Dendritic cell treated with granulocyte-macrophage colony-stimulating factor and Interleukin-4, amounts not matched to agents 40 ng/mL and 50 ng/mL, for 4 days (primary cell): ENCODE measurements at regions not wholly inside any gene's neighbourhood (a gene's known extent, or its start where the extent isn't known, plus 50 kb on each side); places are given as distances from the start of the nearest gene placed in this dataset.
"Not testable (repeated sequence)": the region's sequence is repeated elsewhere in the genome, so short reads cannot be mapped to it uniquely, and the experiment has no call there.

ENCODE experiments used
- H3K27ac Mint-ChIP-seq: one replicate; pipeline ENCODE4 v1.8.0; 2022; ENCODE audit warnings: mild to moderate bottlenecking, mixed read lengths
- H3K27me3 Mint-ChIP-seq: one replicate; pipeline ENCODE4 v1.8.0; 2022; ENCODE audit warnings: mild to moderate bottlenecking, mixed read lengths
- H3K36me3 Mint-ChIP-seq: one replicate; pipeline ENCODE4 v1.8.0; 2022; ENCODE audit warnings: low read depth, mixed read lengths
- H3K4me1 Mint-ChIP-seq: one replicate; pipeline ENCODE4 v1.8.0; 2022; ENCODE audit warnings: low read depth, mixed read lengths
- H3K4me3 Mint-ChIP-seq: one replicate; pipeline ENCODE4 v1.8.0; 2022; ENCODE audit warnings: mild to moderate bottlenecking, moderate library complexity, mixed read lengths
- H3K9me3 Mint-ChIP-seq: one replicate; pipeline ENCODE4 v1.8.0; 2022; ENCODE audit warnings: mixed read lengths
- intact Hi-C: fragments of 100-400 bp; cut with micrococcal nuclease; formaldehyde crosslinking; loops from one replicate; pipeline ENCODE4 v1.15.0; 2022

DNA sequence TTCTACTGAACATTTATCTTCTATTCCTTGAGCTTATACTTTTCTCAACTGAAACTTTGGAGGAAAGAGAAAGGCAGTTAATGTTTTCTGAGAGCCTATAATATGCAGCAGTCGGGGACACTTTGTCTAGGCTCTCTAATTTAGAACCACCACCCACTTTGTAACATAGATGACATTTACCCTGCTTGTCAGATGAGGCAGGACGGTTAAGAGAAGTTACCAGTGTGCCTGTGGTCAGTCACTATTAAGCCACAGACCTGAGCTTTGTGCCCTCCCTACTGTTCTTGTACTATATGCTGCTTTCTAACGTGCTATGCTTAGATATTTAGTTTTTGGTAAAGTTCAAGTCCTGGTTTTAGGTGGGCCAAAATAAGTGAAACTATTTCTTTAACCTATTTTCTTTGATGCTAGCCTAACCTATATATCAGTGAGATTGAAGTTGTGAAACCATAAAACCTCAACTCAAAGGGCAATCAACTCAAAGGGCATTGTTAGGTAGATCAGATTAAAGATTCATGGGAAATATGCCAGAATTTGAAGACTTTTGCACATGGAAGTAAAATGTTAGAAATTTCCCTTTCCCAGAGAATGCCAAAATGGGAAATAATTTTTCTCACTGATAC is 156.5 kb upstream of the AGR3 start:
- Mint-ChIP-seq H3K9me3 (no peaks in the 10 kb centered on the region), H3K4me1 (peaks cover 38% of the 10 kb centered on the region), H3K27ac (no peak overlapping the region), H3K36me3 (no peaks in the 10 kb centered on the region), H3K4me3 (no peak overlapping the region), H3K27me3 (no peaks in the 10 kb centered on the region)
- intact Hi-C loops: no loop called here

DNA sequence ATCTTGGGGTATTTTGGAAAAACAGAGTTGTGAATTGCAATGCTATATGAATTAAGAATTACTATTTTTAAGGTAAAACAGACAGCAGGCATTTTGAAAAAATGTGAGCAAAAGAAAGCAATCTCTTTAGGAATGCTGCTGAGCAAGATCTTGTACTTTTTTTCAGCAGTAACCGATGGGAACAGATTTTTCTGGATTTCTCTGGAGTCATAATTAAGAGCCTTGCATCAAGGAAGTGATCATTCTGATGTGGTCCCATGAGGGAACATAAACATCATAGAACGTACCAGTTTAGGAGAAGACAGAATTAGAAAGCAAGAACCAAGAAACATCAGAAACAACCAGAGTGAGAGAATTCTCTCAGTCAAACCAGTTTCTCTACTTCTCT is 157.0 kb upstream of the AGR3 start:
- Mint-ChIP-seq H3K27me3 (no peaks in the 10 kb centered on the region), H3K9me3 (no peaks in the 10 kb centered on the region), H3K4me1 (peaks cover 43% of the 10 kb centered on the region), H3K27ac (no peak overlapping the region), H3K4me3 (no peak overlapping the region), H3K36me3 (no peaks in the 10 kb centered on the region)
- intact Hi-C loops: no loop called here

DNA sequence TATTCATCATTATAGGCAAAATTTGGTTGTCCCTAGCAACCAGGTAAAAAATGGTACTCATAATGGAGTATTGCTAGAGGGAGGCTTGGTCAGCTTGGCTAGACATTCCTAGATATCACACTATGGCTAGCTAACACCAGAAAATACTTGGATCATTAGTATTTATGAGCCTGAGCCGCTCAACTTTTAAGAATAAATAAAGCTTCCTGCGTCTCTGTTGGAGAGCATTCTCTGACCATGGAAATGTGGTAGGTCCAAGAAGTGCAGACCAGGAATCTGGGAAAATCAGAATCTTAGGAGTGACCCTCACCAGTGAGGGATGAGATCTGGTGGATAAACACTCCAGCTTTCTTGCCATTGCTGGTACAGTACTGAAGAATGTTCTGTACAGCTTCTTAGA is 157.6 kb upstream of the AGR3 start:
- Mint-ChIP-seq H3K27me3 (no peaks in the 10 kb centered on the region), H3K9me3 (no peaks in the 10 kb centered on the region), H3K4me3 (no peak overlapping the region), H3K27ac (no peak overlapping the region), H3K4me1 (peaks cover 48% of the 10 kb centered on the region), H3K36me3 (no peaks in the 10 kb centered on the region)
- intact Hi-C loops: no loop called here

DNA sequence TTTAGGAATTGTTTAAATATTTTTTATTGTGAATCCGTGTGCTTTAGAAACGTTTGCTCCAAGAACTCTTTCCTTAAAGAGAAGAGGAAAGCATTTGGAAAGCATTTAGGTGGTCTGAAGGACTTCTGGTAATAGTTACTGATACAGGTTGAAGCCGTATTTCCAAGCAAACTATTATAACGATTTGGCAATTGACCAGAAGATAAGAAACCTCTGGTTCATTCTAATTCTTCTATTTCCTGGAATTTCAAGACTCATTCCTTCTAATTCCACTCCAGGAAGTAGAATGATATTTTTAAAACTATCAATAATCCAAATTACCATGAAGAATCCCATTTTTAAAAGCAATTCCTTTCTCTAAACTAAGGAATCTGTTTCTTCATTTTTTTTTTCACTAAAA is 158.9 kb upstream of the AGR3 start:
- no peak overlapping the region for H3K4me3 Mint-ChIP-seq
- peaks cover 59% of the 10 kb centered on the region for H3K4me1 Mint-ChIP-seq
- H3K36me3 Mint-ChIP-seq: no peaks in the 10 kb centered on the region
- intact Hi-C loops: no loop called here
- H3K27me3 Mint-ChIP-seq: no peaks in the 10 kb centered on the region
- H3K27ac Mint-ChIP-seq: peak overlapping the region; percentile 62
- H3K9me3 Mint-ChIP-seq: no peaks in the 10 kb centered on the region

DNA sequence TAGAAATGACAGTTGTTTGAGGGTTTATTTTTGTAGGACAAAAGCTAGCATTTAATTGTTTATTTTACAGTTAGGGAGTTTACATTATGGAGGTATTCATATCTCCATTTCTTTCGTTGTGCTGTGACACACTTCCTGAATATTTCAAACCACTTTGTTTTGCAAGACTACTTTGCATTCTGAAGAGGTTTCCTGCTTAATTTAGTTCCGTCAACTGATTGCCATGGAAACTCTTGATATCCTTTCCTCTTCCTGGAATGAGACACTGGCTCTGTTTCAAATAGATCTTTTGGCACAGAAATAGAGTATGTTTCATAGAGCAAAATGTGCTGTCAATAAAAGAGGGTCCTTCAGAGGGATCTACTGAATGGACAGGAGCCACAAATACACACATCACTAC is 159.5 kb upstream of the AGR3 start:
- intact Hi-C loops: no loop called here
- Mint-ChIP-seq H3K36me3 (no peaks in the 10 kb centered on the region), H3K9me3 (no peaks in the 10 kb centered on the region), H3K27ac (peak overlapping the region; percentile 62), H3K4me1 (peaks cover 59% of the 10 kb centered on the region), H3K27me3 (no peaks in the 10 kb centered on the region), H3K4me3 (no peak overlapping the region)

DNA sequence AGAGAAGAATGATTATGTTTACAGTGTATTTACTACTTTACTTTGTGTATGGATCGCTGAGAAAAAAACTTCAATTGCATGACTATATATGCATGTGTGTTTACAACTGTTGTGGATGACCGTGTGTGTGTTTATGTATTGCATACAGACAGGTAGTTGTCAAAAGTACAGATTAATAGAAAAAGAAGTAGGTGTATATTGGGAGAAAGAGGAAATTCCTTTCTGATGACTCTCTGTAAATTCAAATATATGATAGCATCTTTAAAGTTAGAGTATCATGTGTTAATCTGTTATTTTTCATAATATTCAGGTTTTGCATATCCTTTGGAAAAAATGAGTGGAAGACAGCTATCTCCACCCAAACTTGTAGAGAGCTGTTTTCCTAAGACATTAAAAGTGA is 160.4 kb upstream of the AGR3 start:
- Mint-ChIP-seq H3K9me3 (no peaks in the 10 kb centered on the region), H3K27me3 (no peaks in the 10 kb centered on the region), H3K4me3 (no peak overlapping the region), H3K36me3 (no peaks in the 10 kb centered on the region), H3K27ac (no peak overlapping the region), H3K4me1 (peaks cover 59% of the 10 kb centered on the region)
- intact Hi-C loops: no loop called here

DNA sequence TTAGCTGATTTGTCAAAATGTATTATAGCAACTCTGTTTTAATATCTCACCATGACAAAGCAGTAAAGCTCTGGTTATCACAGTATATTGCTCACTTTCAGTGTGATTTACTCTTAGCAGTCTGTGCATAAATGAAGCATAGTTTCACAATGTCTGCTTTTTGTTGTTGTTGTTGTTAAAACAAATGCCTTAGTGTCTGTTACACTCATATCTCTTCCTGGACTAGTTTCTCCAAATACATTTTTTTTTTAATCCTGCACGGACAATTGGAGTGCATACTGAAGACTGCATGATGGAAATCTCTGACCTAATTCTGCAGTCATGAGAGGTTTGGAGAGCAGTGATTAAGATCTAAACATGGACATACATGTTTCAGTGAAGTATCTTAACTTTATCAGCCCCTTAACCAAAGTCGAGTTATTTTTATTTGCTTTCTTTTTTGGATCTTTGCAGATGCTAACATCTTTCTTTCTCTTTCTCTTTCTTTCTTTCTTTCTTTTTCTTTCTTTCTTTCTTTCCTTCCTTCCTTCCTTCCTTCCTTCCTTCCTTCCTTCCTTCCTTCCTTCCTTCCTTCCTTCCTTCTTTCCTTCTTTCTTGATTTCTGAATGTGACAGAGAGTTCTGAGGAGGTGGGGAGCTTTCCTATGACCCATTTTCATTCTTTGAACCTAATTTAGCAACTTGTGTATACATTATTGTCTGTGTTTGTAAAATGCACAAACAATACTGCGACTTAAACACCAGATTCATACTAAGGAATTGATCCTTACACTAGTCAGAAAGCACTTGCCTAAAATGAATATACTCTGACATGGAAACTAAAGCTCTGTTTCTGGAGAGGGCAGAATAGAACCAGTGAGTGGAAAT is 161.5 kb upstream of the AGR3 start:
- peak overlapping the region; percentile 72 for H3K27ac Mint-ChIP-seq
- peaks cover 54% of the 10 kb centered on the region for H3K4me1 Mint-ChIP-seq
- H3K36me3 Mint-ChIP-seq: no peaks in the 10 kb centered on the region
- H3K9me3 Mint-ChIP-seq: no peaks in the 10 kb centered on the region
- no peak overlapping the region for H3K4me3 Mint-ChIP-seq
- no peaks in the 10 kb centered on the region for H3K27me3 Mint-ChIP-seq
- intact Hi-C loops: no loop called here

DNA sequence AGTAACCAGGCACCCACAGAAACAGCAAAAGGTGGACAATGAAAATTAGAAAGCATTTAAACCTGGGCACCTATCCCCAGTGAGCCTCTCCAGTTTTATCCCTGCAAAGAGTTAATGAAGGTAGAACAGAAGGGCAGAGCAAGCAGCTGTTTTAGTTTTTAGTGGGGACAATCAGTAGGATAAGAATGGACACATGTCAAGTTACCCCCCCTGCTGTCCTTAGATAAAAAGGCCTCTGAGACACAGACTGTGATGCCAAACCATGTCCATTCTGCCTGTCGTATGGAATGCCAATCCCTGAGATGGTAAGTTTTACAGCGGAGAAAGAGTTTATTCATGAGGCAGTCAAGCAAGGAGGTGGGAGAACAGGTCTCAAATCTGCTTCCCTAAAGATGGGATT is 162.6 kb upstream of the AGR3 start:
- intact Hi-C loops: no loop called here
- Mint-ChIP-seq H3K27me3 (no peaks in the 10 kb centered on the region), H3K4me3 (no peak overlapping the region), H3K9me3 (no peaks in the 10 kb centered on the region), H3K27ac (peak overlapping the region; percentile 48), H3K4me1 (peaks cover 47% of the 10 kb centered on the region), H3K36me3 (no peaks in the 10 kb centered on the region)

DNA sequence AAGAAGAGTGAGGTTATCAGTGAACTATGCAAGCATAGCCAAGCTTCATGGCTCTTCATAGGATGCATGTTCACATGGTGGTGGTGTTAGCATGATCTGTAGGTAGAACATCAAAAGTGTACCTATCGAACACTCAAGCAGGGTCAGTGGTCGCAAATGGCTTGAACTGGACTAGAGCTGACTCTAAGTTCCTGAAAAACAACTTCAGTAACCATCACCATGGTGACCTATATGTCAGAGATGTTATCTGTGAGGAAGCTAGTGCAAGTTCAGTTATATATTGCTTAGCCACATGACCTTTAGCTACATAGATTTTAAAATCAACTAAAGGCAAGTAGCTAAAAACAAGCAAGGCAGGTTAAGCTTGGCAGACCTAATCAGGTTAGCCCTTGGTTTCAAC is 163.1 kb upstream of the AGR3 start:
- intact Hi-C loops: no loop called here
- Mint-ChIP-seq H3K36me3 (no peaks in the 10 kb centered on the region), H3K27ac (peak overlapping the region; percentile 48), H3K27me3 (no peaks in the 10 kb centered on the region), H3K9me3 (no peaks in the 10 kb centered on the region), H3K4me1 (peaks cover 42% of the 10 kb centered on the region), H3K4me3 (no peak overlapping the region)

DNA sequence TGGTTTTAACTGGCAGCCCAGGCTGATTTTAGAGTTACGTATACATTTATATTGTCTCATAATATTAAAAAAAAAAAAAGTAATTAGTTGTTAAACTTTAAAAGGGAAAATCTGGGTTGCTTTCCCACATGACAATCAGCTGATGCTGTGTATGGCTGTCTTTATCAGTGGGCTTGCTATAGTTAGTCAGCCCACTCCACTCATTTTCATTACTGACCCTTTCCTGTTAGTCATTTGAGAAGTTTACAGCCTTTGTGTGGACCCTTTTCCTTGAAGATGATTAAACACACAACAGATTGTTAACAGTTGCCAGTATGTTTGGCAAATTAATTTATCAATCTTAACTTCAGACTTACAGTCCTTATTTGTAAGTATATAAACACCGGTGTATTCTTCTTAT is 164.5 kb upstream of the AGR3 start:
- H3K4me1 Mint-ChIP-seq: peaks cover 35% of the 10 kb centered on the region
- no peaks in the 10 kb centered on the region for H3K36me3 Mint-ChIP-seq
- no peaks in the 10 kb centered on the region for H3K9me3 Mint-ChIP-seq
- no peaks in the 10 kb centered on the region for H3K27me3 Mint-ChIP-seq
- intact Hi-C loops: no loop called here
- no peak overlapping the region for H3K4me3 Mint-ChIP-seq
- no peak overlapping the region for H3K27ac Mint-ChIP-seq

DNA sequence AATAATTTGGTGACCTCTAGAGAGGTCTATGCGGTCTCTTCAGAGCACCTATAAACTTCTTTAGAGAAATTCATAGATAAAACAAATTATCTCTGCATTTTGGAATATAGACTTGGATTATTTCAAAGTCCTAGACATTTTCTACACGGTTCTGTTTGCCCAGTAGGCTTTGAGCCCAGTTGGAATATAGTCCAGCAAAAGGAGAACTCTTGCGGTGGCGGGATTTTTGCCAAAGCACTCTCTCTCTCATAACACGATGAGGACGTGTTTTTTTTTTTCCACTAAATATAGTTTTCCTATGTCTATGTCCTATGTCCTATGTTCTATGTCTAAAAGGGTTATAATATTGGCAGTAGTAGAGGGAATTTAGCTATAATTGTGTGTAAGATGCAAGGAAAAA is 164.9 kb upstream of the AGR3 start:
- Mint-ChIP-seq H3K36me3 (no peaks in the 10 kb centered on the region), H3K4me1 (peaks cover 31% of the 10 kb centered on the region), H3K9me3 (no peaks in the 10 kb centered on the region), H3K27me3 (no peaks in the 10 kb centered on the region), H3K27ac (no peak overlapping the region), H3K4me3 (no peak overlapping the region)
- intact Hi-C loops: no loop called here

DNA sequence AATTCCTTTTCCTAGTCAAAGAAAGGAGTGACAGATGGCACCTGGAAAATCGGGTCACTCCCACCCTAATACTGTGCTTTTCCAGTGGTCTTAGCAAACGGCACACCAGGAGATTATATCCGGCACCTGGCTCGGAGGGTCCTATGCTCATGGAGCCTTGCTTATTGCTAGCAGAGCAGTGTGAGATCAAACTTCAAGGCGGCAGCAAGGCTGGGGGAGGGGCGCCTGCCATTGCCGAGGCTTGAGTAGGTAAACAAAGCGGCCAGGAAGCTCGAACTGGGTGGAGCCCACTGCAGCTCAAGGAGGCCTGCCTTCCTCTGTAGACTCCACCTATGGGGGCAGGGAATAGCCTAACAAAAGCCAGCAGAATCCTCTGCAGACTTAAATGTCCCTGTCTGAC is 171.4 kb upstream of the AGR3 start:
- H3K4me1 Mint-ChIP-seq: peaks cover 14% of the 10 kb centered on the region
- intact Hi-C loops, H3K36me3 Mint-ChIP-seq, H3K9me3 Mint-ChIP-seq, H3K4me3 Mint-ChIP-seq, H3K27ac Mint-ChIP-seq, H3K27me3 Mint-ChIP-seq: not testable (repeated sequence)

DNA sequence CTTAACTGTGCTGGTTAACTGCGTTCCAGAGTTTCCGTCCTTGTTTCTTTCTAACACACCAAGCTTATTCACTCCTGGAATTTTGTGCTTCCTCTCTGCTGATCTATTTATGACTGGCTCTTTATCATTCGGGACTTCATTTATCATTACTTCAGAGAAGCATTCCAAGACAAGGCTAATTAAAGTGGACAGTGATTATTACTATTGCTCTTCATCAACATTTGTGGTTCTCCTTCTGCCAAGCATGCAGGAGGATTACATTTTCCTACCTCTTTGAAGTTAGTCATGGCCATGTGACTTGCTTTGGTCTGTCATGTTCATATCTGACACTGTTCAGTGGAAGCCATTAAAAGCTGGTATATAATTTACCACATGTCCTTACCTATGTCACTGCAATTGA is 172.4 kb upstream of the AGR3 start:
- Mint-ChIP-seq H3K36me3 (no peaks in the 10 kb centered on the region), H3K27ac (no peak overlapping the region), H3K9me3 (no peaks in the 10 kb centered on the region), H3K27me3 (no peaks in the 10 kb centered on the region), H3K4me1 (peaks cover 20% of the 10 kb centered on the region), H3K4me3 (no peak overlapping the region)
- intact Hi-C loops: no loop called here

DNA sequence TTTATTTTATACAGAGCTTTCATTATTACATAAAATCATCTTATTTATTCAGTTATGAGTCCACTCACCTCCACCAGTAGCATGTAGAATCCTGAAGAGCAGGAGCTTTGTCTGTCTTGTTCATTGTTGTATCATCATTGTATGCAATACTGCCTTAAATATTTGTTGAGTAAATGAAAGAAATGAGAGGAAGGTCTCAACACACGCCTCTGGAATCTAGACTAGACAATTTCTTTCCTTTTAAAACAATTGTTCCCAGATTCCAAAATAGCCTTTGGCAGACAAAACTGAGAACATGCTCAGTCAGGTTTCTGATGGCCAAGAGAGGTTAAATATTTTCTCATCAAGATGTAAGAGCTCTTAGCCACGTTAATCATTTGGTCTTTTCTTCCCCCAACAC is 173.1 kb upstream of the AGR3 start:
- no peak overlapping the region for H3K4me3 Mint-ChIP-seq
- no peaks in the 10 kb centered on the region for H3K36me3 Mint-ChIP-seq
- H3K9me3 Mint-ChIP-seq: no peaks in the 10 kb centered on the region
- no peaks in the 10 kb centered on the region for H3K27me3 Mint-ChIP-seq
- no peak overlapping the region for H3K27ac Mint-ChIP-seq
- peaks cover 26% of the 10 kb centered on the region for H3K4me1 Mint-ChIP-seq
- intact Hi-C loops: no loop called here

DNA sequence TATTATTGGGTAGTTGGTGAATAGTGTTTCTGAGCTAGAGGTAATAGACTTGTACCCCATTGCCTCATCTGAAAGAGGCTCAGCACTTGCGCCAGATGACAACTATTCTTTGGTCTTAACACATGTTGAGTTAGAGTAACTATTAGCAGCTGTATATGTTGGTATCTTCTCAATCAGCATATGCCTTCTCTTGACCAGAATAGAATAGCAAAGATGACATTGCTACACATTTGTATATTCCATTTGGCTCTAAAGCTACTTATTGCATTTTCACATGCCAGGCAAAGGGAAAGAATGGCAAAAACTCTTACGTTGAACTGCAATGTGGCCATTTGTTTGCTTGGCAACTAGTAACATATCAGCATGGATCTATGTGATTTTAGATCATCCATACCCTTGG is 173.8 kb upstream of the AGR3 start:
- Mint-ChIP-seq H3K4me3 (no peak overlapping the region), H3K4me1 (peaks cover 27% of the 10 kb centered on the region), H3K27me3 (no peaks in the 10 kb centered on the region), H3K27ac (no peak overlapping the region), H3K9me3 (no peaks in the 10 kb centered on the region), H3K36me3 (no peaks in the 10 kb centered on the region)
- intact Hi-C loops: no loop called here
